ENCODE measurements at regions not wholly inside any gene's neighbourhood (a gene's known extent, or its start where the extent isn't known, plus 50 kb on each side); places are given as distances from the start of the nearest gene placed in this dataset.

- WGBS, 2 donors: 74 to 80% methylated on average over 8 to 10 of the region's 10 CpGs
Observed at GRCh38 chr5:3304346-3304745, 291.3 kb upstream of the IRX1 start.

GRCh38 chr5:3303777-3304176 lies 291.9 kb upstream of the IRX1 start:
- H3K36me3 ChIP-seq (replicated peaks in 1 of 2; ENCODE audit: insufficient read depth in 1 of 2, low read depth in 2 of 2): no peaks in the 10 kb centered on the region
- intact Hi-C loops (cut with DNase I): no loop called here
- H3K9me3 ChIP-seq: no peaks in the 10 kb centered on the region
- no peak for ATAC-seq
- no peak overlapping the region for H3K4me3 ChIP-seq
- TF ChIP-seq POLR2A (IDR thresholded peaks at IDR 0.05) (no peak), CTCF (IDR thresholded peaks at IDR 0.05) (no peak)
- H3K4me1 ChIP-seq: no peaks in the 10 kb centered on the region
- DNase-seq: no peak
- WGBS, 2 donors: 31 to 33% methylated on average over 3 of the region's 3 CpGs
- no peak overlapping the region for H3K27ac ChIP-seq
- H3K27me3 ChIP-seq: no peaks in the 10 kb centered on the region

More at GRCh38 chr5:3304346-3304745, 291.3 kb upstream of the IRX1 start:
- Histone ChIP-seq H3K4me1 (no peaks in the 10 kb centered on the region), H3K36me3 (replicated peaks in 1 of 2; ENCODE audit: insufficient read depth in 1 of 2, low read depth in 2 of 2) (no peaks in the 10 kb centered on the region), H3K27me3 (no peaks in the 10 kb centered on the region), H3K4me3 (no peak overlapping the region), H3K9me3 (no peaks in the 10 kb centered on the region), H3K27ac (no peak overlapping the region)
- ATAC-seq (no peak), DNase-seq (no peak)
- intact Hi-C loops (cut with DNase I): no loop called here
- TF ChIP-seq CTCF (IDR thresholded peaks at IDR 0.05) (no peak), POLR2A (IDR thresholded peaks at IDR 0.05) (no peak)

- Histone ChIP-seq H3K4me3 (no peak overlapping the region), H3K36me3 (replicated peaks in 1 of 2; ENCODE audit: insufficient read depth in 1 of 2, low read depth in 2 of 2) (no peaks in the 10 kb centered on the region), H3K27me3 (no peaks in the 10 kb centered on the region), H3K27ac (no peak overlapping the region), H3K4me1 (no peaks in the 10 kb centered on the region), H3K9me3 (no peaks in the 10 kb centered on the region)
- intact Hi-C loops (cut with DNase I): no loop called here
- TF ChIP-seq POLR2A (IDR thresholded peaks at IDR 0.05) (no peak), CTCF (IDR thresholded peaks at IDR 0.05) (no peak)
- WGBS, 2 donors: 8 to 31% methylated on average over 1 of the region's 1 CpG
- no peak for ATAC-seq
- DNase-seq: no peak
Observed at GRCh38 chr5:3302228-3302627, 293.4 kb upstream of the IRX1 start.

- Histone ChIP-seq H3K4me3 (no peak overlapping the region), H3K36me3 (replicated peaks in 1 of 2; ENCODE audit: insufficient read depth in 1 of 2, low read depth in 2 of 2) (no peaks in the 10 kb centered on the region), H3K4me1 (no peaks in the 10 kb centered on the region), H3K27me3 (no peaks in the 10 kb centered on the region), H3K27ac (no peak overlapping the region), H3K9me3 (no peaks in the 10 kb centered on the region)
- intact Hi-C loops (cut with DNase I): no loop called here
- DNase-seq: no peak
- no peak for ATAC-seq
- WGBS, 2 donors: 51 to 72% methylated on average over 10 of the region's 10 CpGs
- TF ChIP-seq POLR2A (IDR thresholded peaks at IDR 0.05) (no peak), CTCF (IDR thresholded peaks at IDR 0.05) (no peak)
Observed at GRCh38 chr5:3301306-3301705, 294.3 kb upstream of the IRX1 start.

- TF ChIP-seq CTCF (IDR thresholded peaks at IDR 0.05) (no peak), POLR2A (IDR thresholded peaks at IDR 0.05) (no peak)
- intact Hi-C loops (cut with DNase I): no loop called here
- no peaks in the 10 kb centered on the region for H3K27me3 ChIP-seq
- no peaks in the 10 kb centered on the region for H3K36me3 ChIP-seq (replicated peaks in 1 of 2; ENCODE audit: insufficient read depth in 1 of 2, low read depth in 2 of 2)
- no peak overlapping the region for H3K27ac ChIP-seq
- DNase-seq (peak in 1 of 4 donors; percentile 6), ATAC-seq (no peak)
- WGBS, 2 donors: 31 to 39% methylated on average over 13 of the region's 13 CpGs
- no peaks in the 10 kb centered on the region for H3K9me3 ChIP-seq
- H3K4me3 ChIP-seq: no peak overlapping the region
- H3K4me1 ChIP-seq: no peaks in the 10 kb centered on the region
Observed at GRCh38 chr5:3300726-3301125, 294.9 kb upstream of the IRX1 start.

All from body of pancreas (tissue), 4 donors.